Upper lobe of right lung (tissue), 1 donor: ENCODE measurements at regions not wholly inside any gene's neighbourhood (a gene's known extent, or its start where the extent isn't known, plus 50 kb on each side); places are given as distances from the start of the nearest gene placed in this dataset.

Source experiments
- ATAC-seq: fragments of 200-7000 bp; cut with Tn5 transposase; one replicate; pipeline ENCODE4 v1.9.1; 2020; ENCODE audit warnings: mild to moderate bottlenecking, moderate library complexity
- DNase-seq: peaks from one replicate; pipeline ENCODE4 v3.0.0-alpha.2; 2020
- H3K27ac ChIP-seq: fragments of 200-600 bp; one replicate; pipeline ENCODE4 v1.8.0; 2022
- H3K27me3 ChIP-seq: fragments of 200-600 bp; one replicate; pipeline ENCODE4 v1.8.0; 2022; ENCODE audit warnings: mild to moderate bottlenecking
- H3K36me3 ChIP-seq: fragments of 200-600 bp; one replicate; pipeline ENCODE4 v1.8.0; 2022
- H3K4me1 ChIP-seq: fragments of 200-600 bp; one replicate; pipeline ENCODE4 v1.8.0; 2022
- H3K4me3 ChIP-seq: fragments of 200-600 bp; one replicate; pipeline ENCODE4 v1.8.0; 2022; ENCODE audit warnings: mild to moderate bottlenecking
- H3K9me3 ChIP-seq: fragments of 200-600 bp; one replicate; pipeline ENCODE4 v1.8.0; 2022
- intact Hi-C: fragments of 100-400 bp; cut with DNase I; formaldehyde crosslinking; loops from one replicate; pipeline ENCODE4 v1.11.0; 2022
- TF ChIP-seq, protein P1 (sequence below): fragments of 200-600 bp; IDR thresholded peaks from one replicate; pipeline ENCODE4 v1.8.0; 2022; ENCODE audit warnings: antibody characterized with exemption
- donor health status: DM: no; HTN: yes; CAD: no; lungs with severe emphysema.

DNA sequence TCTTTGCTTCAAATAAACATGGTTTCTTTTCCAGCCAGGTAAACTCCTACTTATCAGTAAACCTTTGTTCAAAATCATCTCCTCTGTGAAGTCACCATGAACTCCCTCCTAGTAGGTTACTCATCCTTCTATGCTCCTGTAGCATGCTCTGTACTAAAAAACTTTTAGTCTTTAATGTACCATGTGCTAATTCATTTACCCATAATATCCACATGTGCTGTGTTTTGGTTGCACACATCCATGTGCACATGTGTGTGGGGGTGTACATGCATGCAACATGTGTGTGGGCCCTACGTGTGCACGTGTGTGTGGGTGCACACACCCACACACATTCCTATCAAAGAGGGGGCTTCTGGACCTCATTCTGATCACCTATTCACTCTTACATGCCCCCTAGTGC is 259.9 kb upstream of the SP4 start:
- no peaks in the 10 kb centered on the region for H3K9me3 ChIP-seq
- no peak for ATAC-seq
- peaks cover 30% of the 10 kb centered on the region for H3K27me3 ChIP-seq
- DNase-seq: no peak
- no peaks in the 10 kb centered on the region for H3K36me3 ChIP-seq
- H3K27ac ChIP-seq: no peak overlapping the region
- H3K4me3 ChIP-seq: no peak overlapping the region
- H3K4me1 ChIP-seq: no peaks in the 10 kb centered on the region
- TF ChIP-seq, protein P1, sequence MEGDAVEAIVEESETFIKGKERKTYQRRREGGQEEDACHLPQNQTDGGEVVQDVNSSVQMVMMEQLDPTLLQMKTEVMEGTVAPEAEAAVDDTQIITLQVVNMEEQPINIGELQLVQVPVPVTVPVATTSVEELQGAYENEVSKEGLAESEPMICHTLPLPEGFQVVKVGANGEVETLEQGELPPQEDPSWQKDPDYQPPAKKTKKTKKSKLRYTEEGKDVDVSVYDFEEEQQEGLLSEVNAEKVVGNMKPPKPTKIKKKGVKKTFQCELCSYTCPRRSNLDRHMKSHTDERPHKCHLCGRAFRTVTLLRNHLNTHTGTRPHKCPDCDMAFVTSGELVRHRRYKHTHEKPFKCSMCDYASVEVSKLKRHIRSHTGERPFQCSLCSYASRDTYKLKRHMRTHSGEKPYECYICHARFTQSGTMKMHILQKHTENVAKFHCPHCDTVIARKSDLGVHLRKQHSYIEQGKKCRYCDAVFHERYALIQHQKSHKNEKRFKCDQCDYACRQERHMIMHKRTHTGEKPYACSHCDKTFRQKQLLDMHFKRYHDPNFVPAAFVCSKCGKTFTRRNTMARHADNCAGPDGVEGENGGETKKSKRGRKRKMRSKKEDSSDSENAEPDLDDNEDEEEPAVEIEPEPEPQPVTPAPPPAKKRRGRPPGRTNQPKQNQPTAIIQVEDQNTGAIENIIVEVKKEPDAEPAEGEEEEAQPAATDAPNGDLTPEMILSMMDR: no peak
- intact Hi-C loops: no loop called here

DNA sequence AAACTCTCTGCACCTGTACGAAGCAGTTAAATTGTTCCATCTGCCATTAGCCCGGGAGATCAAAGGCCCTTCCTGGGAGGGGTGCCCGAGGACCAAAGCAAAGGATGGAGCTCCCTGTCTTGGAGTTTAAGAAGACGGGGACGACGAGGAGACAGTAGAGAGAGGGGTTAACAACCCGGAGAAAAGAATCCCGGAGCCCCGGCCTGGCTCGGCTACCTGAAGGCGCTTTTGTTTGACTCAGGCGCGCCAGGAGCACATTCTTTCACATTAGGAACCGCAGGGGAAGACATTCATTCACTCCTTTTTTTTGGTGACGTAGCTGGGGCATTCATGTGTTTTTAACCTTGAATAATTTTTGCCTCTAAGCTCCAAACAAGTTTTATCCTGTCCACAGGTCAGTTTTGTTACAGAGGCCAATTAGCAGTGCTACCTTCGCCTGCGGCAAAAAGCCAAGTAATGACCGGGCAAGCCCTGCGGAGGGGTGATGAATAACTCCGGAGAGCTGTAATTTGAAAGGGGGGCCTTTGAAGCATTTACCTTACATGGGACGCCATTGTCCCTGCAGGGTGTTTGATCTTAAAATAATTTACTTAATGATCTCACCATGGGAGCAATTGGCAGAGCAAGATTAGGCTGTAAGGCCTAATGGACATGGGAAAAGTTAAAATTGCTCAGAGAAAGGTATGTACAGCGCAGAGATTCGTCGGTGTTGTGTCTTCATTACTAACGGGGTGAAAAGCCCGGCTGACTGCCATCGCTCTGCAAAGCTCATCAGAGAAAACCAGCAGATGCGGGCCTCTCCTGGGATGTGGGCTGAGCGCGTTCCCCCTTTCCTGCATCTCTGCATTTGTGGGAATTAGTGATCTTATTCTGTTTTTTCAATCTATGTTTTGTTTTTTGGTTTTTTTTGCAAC is 258.0 kb upstream of the SP4 start:
- H3K27ac ChIP-seq: no peak overlapping the region
- peaks cover 25% of the 10 kb centered on the region for H3K27me3 ChIP-seq
- no peak overlapping the region for H3K4me3 ChIP-seq
- ATAC-seq: no peak
- TF ChIP-seq, protein P1: no peak
- no peaks in the 10 kb centered on the region for H3K4me1 ChIP-seq
- no peaks in the 10 kb centered on the region for H3K9me3 ChIP-seq
- no peaks in the 10 kb centered on the region for H3K36me3 ChIP-seq
- no peak for DNase-seq
- intact Hi-C loops: no loop called here

DNA sequence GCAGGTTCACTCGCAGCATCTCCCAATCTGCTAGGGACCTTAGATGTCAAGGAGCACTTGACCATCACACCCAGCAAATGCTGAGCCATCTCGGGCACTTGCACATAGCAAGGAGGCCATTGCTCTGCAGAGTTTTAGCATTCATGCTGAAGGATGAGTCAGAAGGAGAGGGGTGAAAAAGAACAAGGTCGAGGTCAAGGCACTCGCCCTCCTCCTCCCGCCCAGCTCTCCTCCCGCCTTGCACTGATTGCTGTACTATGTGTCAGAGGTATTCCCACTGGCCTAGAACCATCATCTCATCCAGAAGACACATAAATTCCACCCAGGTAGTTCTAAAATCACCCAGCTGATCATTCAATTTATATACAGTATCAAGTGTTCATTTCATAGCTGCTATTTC is 255.1 kb upstream of the SP4 start:
- Histone ChIP-seq H3K4me1 (no peaks in the 10 kb centered on the region), H3K4me3 (no peak overlapping the region), H3K27ac (no peak overlapping the region), H3K27me3 (peaks cover 18% of the 10 kb centered on the region), H3K9me3 (no peaks in the 10 kb centered on the region), H3K36me3 (no peaks in the 10 kb centered on the region)
- no peak for DNase-seq
- intact Hi-C loops: no loop called here
- TF ChIP-seq, protein P1: no peak
- no peak for ATAC-seq

DNA sequence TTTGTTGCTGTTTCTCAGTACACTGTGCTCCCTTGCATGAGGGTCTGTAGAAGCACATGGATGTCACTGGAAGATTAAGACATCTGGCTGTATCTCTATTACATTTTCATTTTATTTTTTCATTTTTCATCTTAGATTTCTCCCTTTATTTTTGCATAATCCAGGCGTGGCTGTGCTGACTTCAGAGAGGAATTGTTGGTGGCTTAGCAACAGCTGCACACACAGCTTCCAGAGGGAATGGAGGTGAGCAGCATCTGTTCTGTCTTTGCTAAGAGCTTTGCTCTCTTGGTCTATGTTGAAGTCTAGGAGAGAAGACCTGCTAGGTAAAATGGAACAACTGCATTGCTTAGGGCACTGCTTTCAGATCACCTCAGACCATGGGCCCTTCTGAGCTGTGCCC is 254.4 kb upstream of the SP4 start:
- peaks cover 12% of the 10 kb centered on the region for H3K27me3 ChIP-seq
- ATAC-seq: no peak
- intact Hi-C loops: no loop called here

DNA sequence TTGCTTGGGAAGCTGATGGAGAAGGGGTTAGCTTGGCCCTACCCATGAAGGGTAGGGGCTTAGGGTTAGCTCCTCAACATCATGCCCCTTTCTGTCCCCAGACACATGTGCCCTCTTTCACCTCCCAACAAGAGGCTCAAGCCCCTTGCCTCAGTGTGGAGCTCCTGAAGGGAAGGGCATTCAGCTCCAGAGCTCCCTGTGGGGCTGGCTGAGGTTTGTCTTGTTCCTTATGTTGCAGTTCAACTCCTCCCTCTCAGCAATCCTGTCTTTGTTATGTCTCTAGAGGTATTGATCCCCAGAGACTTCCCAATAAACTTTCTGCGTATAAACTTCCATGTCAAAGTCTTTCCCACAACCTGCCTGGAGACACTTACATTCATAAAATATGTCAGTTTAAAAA is 252.2 kb upstream of the SP4 start:
- H3K9me3 ChIP-seq: no peaks in the 10 kb centered on the region
- no peaks in the 10 kb centered on the region for H3K4me1 ChIP-seq
- no peak overlapping the region for H3K4me3 ChIP-seq
- H3K36me3 ChIP-seq: no peaks in the 10 kb centered on the region
- DNase-seq: no peak
- intact Hi-C loops: no loop called here
- no peak for ATAC-seq
- H3K27me3 ChIP-seq: no peaks in the 10 kb centered on the region
- H3K27ac ChIP-seq: no peak overlapping the region
- TF ChIP-seq, protein P1: no peak

More for the DNA sequence above, 254.4 kb upstream of the SP4 start:
- DNase-seq: no peak
- H3K4me1 ChIP-seq: no peaks in the 10 kb centered on the region
- H3K9me3 ChIP-seq: no peaks in the 10 kb centered on the region
- TF ChIP-seq, protein P1: no peak
- H3K27ac ChIP-seq: no peak overlapping the region
- H3K36me3 ChIP-seq: no peaks in the 10 kb centered on the region
- H3K4me3 ChIP-seq: no peak overlapping the region
